Skeletal muscle cell (primary cell): ENCODE measurements at regions not wholly inside any gene's neighbourhood (a gene's known extent, or its start where the extent isn't known, plus 50 kb on each side); places are given as distances from the start of the nearest gene placed in this dataset.
"Not testable (repeated sequence)": the region's sequence is repeated elsewhere in the genome, so short reads cannot be mapped to it uniquely, and the experiment has no call there.

Experiments used
- DNase-seq: peaks from one replicate; pipeline ENCODE4 v3.0.0-alpha.2; 2010; ENCODE audit warnings: low read depth
- H3K4me3 ChIP-seq: 2 replicates; pipeline ENCODE4 v1.5.1; 2011; ENCODE audit warnings: low read depth, mild to moderate bottlenecking, control low read depth, low read length, moderate library complexity

DNA sequence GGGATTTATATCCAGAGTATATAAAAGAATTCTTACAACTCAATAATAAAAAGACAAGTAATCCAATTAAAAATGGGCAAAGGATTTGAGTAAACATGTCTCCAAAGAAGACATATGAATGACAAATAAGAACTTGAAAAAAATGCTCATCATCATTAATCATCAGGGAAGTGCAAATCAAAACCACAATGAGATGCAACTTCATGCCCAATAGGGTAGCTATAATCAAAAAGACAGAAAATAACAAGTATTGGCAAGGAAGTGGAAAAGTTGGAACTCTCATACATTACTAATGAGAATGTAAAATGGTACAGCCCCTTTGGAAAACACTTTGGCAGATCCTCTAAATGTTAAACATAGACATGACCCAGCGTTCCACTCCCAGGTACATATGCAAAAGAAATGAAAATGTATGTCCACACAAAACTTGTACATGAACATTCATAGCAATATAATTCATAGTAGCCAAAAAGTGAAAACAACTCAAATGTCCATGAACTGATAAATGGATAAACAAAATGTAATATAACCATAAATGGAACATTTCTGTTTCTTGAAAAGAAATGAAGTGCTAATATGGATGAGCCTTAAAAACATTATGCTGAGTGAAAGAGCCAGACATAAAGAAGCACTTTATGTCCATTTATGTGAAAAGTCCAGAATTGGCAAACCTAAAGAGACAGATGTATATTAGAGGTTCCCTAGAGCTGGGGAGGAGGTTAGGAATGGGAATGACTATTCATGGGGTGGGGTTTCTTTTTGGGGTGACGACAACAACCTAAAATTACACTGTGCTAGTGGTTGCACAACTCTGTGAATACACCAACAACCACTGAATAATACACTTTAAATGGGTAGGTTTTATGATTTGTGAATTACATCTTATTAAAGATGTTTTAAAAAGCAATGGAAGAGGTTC is 259.7 kb downstream of the RHOU start:
- no peak for DNase-seq
- H3K4me3 ChIP-seq: no peak overlapping the region

GRCh38 chr1:228996281-228996680 is 261.0 kb downstream of the RHOU start:
- no peak for DNase-seq
- no peak overlapping the region for H3K4me3 ChIP-seq

- H3K4me3 ChIP-seq: no peak overlapping the region
- DNase-seq: no peak
Observed at GRCh38 chr1:228997721-228998144, 262.5 kb downstream of the RHOU start.

- no peak for DNase-seq
- no peak overlapping the region for H3K4me3 ChIP-seq
Observed at GRCh38 chr1:228998179-228998578, 262.9 kb downstream of the RHOU start.

GRCh38 chr1:228999446-229000170 is 264.3 kb downstream of the RHOU start:
- no peak for DNase-seq
- no peak overlapping the region for H3K4me3 ChIP-seq

- DNase-seq: no peak
- no peak overlapping the region for H3K4me3 ChIP-seq
Observed at GRCh38 chr1:229000187-229000586, 264.9 kb downstream of the RHOU start.

GRCh38 chr1:229001467-229002011 is 266.3 kb downstream of the RHOU start:
- H3K4me3 ChIP-seq: no peak overlapping the region
- DNase-seq: no peak

DNA sequence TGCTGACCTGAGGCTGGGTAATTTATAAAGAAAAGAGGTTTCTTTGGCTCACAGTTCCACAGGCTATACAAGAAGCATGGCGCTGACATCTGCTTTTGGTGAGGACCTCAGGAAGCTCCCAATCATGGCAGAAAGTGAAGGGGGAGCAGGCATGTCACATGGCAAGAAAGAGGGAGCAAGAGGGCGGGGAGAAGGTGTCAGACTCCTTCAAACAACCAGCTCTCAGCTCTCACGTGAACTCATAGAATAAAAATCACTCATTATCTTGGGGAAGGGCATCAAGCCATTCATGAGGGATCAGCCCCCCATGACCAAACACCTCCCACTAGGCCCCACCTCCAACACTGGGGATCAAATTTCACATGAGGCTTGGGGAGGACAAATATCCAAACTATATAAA is 266.8 kb downstream of the RHOU start:
- no peak overlapping the region for H3K4me3 ChIP-seq

GRCh38 chr1:229002451-229002960 is 267.2 kb downstream of the RHOU start:
- no peak overlapping the region for H3K4me3 ChIP-seq
- DNase-seq: no peak

More for the DNA sequence above, 266.8 kb downstream of the RHOU start:
- no peak for DNase-seq

DNA sequence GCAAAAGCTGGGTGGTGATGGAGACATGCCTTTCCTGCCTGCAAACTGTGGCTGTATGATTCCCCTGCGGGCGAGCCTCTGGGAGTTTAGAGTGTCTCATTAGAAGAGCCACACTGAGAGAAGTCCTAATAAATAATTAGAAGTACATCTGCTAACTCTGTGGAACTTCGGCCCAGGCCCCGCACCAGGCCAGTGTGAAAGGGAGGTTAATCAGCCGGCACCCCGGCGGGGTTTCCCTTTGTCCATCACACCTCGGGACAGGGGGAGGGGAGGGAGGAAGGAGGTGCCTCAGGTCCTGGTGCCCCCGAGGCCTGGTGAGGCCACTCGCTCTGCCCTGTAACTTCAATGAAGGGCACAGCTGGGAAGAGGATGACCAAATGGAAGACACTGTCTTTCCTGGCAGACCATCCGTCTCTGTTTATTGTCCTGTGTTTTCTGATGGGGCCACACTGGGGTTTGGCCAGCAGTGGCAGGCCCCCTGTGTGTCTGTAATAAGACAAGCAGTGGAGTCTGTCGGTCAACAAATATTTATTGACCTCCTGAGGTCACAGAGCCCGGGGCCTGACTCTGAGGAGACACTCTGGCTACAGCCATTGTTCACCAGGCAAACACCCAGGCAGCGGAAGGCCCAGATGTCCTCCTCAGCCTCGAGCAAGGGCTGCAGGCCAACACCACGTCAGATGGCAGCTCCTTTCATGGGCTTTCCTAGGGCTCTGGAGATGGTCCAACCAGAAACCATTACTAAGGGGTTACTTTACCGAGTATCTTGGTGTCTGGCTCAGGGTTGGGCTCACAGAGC is 267.5 kb upstream of the RAB4A start:
- DNase-seq: no peak

DNA sequence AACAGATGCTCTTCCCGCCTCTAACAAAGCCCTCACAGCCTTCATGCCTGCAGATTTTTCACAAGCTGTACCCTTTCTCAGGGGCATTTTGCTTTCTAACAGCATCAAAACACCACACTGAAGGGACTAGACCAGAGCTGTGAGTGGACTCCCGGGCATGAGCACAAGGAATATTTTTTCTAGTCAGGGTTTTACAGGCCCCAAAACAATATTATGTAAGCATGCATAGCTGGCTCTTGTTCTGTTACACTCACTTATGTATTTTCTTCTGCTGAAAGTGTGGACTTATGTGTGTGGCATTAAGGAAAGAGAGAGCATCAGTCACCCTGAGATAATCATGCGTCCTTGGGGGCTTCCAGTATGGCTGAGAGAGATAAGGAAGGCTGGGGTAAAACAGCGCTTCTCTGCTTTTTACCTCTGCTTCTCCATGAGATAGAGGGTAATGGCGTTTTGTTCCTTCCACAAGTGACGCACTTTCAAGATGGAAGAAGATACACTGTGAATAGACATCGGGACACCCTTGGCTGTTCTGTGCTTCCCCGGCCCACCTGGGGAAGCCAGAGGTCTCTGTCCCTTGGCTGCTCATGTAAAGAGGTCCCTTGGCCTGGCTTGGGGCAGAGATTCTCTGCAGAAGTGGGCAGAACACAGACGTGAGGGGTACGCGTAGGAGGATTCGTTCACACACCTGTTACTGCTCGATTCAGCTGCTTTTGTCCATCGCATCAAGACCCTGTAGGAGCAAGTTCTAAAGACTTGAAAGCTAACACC is 266.7 kb upstream of the RAB4A start:
- no peak for DNase-seq

More for the DNA sequence above, 267.5 kb upstream of the RAB4A start:
- no peak overlapping the region for H3K4me3 ChIP-seq

GRCh38 chr1:229005097-229005496 is 265.8 kb upstream of the RAB4A start:
- no peak for DNase-seq
- H3K4me3 ChIP-seq: no peak overlapping the region

More for the DNA sequence above, 266.7 kb upstream of the RAB4A start:
- H3K4me3 ChIP-seq: no peak overlapping the region

DNA sequence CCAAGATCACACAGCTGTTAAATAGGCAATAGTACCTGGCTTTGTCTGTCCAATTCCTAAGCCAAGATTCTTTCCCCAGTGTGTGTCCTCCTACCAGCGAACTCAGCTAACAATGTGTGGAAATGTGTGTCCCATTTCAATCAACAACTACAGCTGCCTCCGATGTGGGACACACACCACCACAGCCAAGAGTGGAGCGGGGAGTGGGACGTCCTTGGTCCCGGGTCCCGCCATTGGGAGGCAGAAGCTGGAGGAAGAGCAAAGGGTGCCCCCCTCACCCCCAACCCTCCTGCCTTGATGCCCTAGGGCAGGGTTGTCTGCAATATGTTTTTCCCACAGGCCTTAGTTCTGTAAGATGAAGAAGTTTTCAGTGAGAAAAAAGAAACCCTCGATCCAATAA is 265.4 kb upstream of the RAB4A start:
- no peak for DNase-seq
- H3K4me3 ChIP-seq: no peak overlapping the region

- no peak for DNase-seq
- no peak overlapping the region for H3K4me3 ChIP-seq
Observed at GRCh38 chr1:229006121-229006870, 264.6 kb upstream of the RAB4A start.

- no peak for DNase-seq
- H3K4me3 ChIP-seq: no peak overlapping the region
Observed at GRCh38 chr1:229007167-229007566, 263.7 kb upstream of the RAB4A start.

GRCh38 chr1:229007701-229008100 is 263.2 kb upstream of the RAB4A start:
- no peak for DNase-seq
- no peak overlapping the region for H3K4me3 ChIP-seq

GRCh38 chr1:229008347-229008746 is 262.6 kb upstream of the RAB4A start:
- DNase-seq: not testable (repeated sequence)

DNA sequence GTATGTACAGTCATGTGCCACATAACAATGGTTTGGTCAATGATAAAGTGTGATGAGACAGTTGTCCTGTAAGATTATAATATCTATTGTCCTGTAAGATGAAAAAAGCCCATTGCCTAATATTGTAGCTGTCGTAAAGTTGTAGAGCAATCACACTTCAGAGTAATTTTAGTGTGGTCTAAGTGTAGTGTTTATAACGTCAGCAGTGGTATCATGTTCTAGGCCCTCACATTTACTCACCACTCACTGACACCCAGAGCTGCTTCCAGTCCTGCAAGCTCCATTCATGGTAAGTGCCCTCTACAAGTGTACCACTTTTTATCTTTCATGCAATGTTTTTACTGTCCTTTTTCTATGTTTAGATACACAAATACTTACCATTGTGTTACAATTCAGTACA is 259.9 kb upstream of the RAB4A start:
- H3K4me3 ChIP-seq: no peak overlapping the region
- DNase-seq: no peak

More at GRCh38 chr1:229008347-229008746, 262.6 kb upstream of the RAB4A start:
- H3K4me3 ChIP-seq: not testable (repeated sequence)
